K562 (cell line): ENCODE measurements at regions not wholly inside any gene's neighbourhood (a gene's known extent, or its start where the extent isn't known, plus 50 kb on each side); places are given as distances from the start of the nearest gene placed in this dataset.

Experiments used
- CEBPB ChIP-seq: fragments of 450-650 bp; IDR thresholded peaks from 2 replicates; pipeline ENCODE4 v1.6.1; 2016; ENCODE audit warnings: missing genetic modification characterization, missing compliant biosample characterization
- EP300 ChIP-seq: IDR thresholded peaks from 2 replicates; pipeline ENCODE4 v1.6.1; 2012; ENCODE audit warnings: low read length, improper control_type of control experiment
- HMG20A ChIP-seq: fragments of 450-650 bp; formaldehyde crosslinking; conservative IDR thresholded peaks from 2 replicates; pipeline ENCODE4 v1.4.0; 2020; ENCODE audit warnings: mild to moderate bottlenecking, mixed read lengths
- MAZ ChIP-seq, 2 experiments: fragments of 450-650 bp in 1 of 2; sonication (generic) in 1 of 2; formaldehyde crosslinking; IDR thresholded peaks in 1 of 2; conservative IDR thresholded peaks in 1 of 2; 2 replicates each; pipeline versions ENCODE4 v1.4.0 to v1.5.0; 2020; ENCODE audit warnings: mild to moderate bottlenecking in 1 of 2, missing genetic modification reagents in 1 of 2
- SNRNP70 ChIP-seq: fragments of 200-400 bp; formaldehyde crosslinking; optimal IDR thresholded peaks from 2 replicates; pipeline ENCODE3; 2017; ENCODE audit warnings: low read depth, low read length
- ZNF561 ChIP-seq: fragments of 450-650 bp; formaldehyde crosslinking; conservative IDR thresholded peaks from 2 replicates; pipeline ENCODE4 v1.4.0; 2020; ENCODE audit warnings: mild to moderate bottlenecking, moderate library complexity
- TF ChIP-seq, protein P1 (sequence below): sonication (generic); formaldehyde crosslinking; IDR thresholded peaks from 2 replicates; pipeline ENCODE4 v1.8.1; 2023; ENCODE audit warnings: mild to moderate bottlenecking, missing genetic modification reagents
- TF ChIP-seq, protein P2 (sequence below): sonication (generic); formaldehyde crosslinking; IDR thresholded peaks from 2 replicates; pipeline ENCODE4 v1.8.0; 2022; ENCODE audit warnings: missing genetic modification reagents, mild to moderate bottlenecking, borderline replicate concordance
- TF ChIP-seq, protein P3 (sequence below): fragments of 150-350 bp; IDR thresholded peaks from 2 replicates; pipeline ENCODE4 v1.6.1; 2014; ENCODE audit warnings: low read depth, mild to moderate bottlenecking, low read length, borderline replicate concordance
- TF ChIP-seq, protein P4 (sequence below): sonication (generic); formaldehyde crosslinking; IDR thresholded peaks from 2 replicates; pipeline ENCODE4 v1.8.1; 2023; ENCODE audit warnings: missing genetic modification reagents, mild to moderate bottlenecking, borderline replicate concordance
- TF ChIP-seq, protein P5 (sequence below): sonication (generic); formaldehyde crosslinking; IDR thresholded peaks from 2 replicates; pipeline ENCODE4 v1.8.1; 2022; ENCODE audit warnings: missing genetic modification reagents
- TF ChIP-seq, protein P6 (sequence below), 3 experiments: IDR thresholded peaks in 2 of 3; conservative IDR thresholded peaks in 1 of 3; 2 replicates each; pipeline ENCODE4 v1.5.1; 2011 to 2012; ENCODE audit warnings: low read length in 3 of 3, mild to moderate bottlenecking in 3 of 3, control low read depth in 2 of 3, improper control_type of control experiment in 1 of 3, inconsistent platforms in 1 of 3, low read depth in 1 of 3, mixed read lengths in 1 of 3, moderate library complexity in 1 of 3; ENCODE audit not compliant: insufficient read depth in 2 of 3
- TF ChIP-seq, protein P7 (sequence below): fragments of 450-650 bp; formaldehyde crosslinking; IDR thresholded peaks from 2 replicates; pipeline ENCODE4 v1.4.0; 2022; ENCODE audit warnings: missing genetic modification characterization

DNA sequence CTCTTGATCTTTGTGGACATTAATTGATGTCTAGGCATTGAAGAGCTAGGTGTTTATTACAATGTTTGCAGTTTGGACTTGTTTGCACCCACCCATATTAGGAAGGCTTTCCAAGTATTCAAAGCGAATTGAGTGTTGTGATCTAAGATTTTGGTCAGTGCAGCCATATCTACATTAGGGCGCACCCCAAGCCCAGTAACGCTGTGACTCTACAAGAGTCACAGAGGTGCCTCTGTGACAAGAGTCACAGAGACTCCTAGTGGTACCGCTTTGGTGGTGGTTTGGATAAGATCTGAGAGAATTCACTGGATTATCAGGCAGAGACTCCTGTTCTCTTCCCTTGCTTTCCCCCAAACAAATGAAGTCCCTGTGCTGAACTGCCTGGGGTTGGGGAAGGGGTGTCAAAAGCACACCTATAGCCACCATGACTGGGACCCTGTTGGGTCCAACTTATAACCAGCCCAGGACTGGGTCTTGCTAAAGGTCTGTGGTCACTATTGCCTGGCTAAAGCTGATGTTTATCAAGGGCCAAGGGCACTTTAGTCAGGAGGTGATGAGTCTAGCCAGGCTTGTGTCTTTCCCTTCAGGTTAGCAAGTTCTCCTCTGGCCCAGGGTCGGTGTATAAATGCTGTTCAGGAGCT, 114.1 kb upstream of the RIOK2 start:
- TF ChIP-seq, protein P1, sequence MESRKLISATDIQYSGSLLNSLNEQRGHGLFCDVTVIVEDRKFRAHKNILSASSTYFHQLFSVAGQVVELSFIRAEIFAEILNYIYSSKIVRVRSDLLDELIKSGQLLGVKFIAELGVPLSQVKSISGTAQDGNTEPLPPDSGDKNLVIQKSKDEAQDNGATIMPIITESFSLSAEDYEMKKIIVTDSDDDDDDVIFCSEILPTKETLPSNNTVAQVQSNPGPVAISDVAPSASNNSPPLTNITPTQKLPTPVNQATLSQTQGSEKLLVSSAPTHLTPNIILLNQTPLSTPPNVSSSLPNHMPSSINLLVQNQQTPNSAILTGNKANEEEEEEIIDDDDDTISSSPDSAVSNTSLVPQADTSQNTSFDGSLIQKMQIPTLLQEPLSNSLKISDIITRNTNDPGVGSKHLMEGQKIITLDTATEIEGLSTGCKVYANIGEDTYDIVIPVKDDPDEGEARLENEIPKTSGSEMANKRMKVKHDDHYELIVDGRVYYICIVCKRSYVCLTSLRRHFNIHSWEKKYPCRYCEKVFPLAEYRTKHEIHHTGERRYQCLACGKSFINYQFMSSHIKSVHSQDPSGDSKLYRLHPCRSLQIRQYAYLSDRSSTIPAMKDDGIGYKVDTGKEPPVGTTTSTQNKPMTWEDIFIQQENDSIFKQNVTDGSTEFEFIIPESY (CRISPR knock-in tag): no peak
- TF ChIP-seq, protein P2, sequence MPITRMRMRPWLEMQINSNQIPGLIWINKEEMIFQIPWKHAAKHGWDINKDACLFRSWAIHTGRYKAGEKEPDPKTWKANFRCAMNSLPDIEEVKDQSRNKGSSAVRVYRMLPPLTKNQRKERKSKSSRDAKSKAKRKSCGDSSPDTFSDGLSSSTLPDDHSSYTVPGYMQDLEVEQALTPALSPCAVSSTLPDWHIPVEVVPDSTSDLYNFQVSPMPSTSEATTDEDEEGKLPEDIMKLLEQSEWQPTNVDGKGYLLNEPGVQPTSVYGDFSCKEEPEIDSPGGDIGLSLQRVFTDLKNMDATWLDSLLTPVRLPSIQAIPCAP (CRISPR knock-in tag): no peak
- TF ChIP-seq SNRNP70 (no peak), EP300 (no peak), HMG20A (CRISPR knock-in tag) (no peak), ZNF561 (no peak), CEBPB (tag) (no peak), MAZ (CRISPR knock-in tag; conservative IDR thresholded peaks at IDR 0.05 in 1 of 2, IDR thresholded peaks at IDR 0.05 in 1 of 2) (no peak)
- TF ChIP-seq, protein P3, sequence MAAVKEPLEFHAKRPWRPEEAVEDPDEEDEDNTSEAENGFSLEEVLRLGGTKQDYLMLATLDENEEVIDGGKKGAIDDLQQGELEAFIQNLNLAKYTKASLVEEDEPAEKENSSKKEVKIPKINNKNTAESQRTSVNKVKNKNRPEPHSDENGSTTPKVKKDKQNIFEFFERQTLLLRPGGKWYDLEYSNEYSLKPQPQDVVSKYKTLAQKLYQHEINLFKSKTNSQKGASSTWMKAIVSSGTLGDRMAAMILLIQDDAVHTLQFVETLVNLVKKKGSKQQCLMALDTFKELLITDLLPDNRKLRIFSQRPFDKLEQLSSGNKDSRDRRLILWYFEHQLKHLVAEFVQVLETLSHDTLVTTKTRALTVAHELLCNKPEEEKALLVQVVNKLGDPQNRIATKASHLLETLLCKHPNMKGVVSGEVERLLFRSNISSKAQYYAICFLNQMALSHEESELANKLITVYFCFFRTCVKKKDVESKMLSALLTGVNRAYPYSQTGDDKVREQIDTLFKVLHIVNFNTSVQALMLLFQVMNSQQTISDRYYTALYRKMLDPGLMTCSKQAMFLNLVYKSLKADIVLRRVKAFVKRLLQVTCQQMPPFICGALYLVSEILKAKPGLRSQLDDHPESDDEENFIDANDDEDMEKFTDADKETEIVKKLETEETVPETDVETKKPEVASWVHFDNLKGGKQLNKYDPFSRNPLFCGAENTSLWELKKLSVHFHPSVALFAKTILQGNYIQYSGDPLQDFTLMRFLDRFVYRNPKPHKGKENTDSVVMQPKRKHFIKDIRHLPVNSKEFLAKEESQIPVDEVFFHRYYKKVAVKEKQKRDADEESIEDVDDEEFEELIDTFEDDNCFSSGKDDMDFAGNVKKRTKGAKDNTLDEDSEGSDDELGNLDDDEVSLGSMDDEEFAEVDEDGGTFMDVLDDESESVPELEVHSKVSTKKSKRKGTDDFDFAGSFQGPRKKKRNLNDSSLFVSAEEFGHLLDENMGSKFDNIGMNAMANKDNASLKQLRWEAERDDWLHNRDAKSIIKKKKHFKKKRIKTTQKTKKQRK: no peak
- TF ChIP-seq, protein P4, sequence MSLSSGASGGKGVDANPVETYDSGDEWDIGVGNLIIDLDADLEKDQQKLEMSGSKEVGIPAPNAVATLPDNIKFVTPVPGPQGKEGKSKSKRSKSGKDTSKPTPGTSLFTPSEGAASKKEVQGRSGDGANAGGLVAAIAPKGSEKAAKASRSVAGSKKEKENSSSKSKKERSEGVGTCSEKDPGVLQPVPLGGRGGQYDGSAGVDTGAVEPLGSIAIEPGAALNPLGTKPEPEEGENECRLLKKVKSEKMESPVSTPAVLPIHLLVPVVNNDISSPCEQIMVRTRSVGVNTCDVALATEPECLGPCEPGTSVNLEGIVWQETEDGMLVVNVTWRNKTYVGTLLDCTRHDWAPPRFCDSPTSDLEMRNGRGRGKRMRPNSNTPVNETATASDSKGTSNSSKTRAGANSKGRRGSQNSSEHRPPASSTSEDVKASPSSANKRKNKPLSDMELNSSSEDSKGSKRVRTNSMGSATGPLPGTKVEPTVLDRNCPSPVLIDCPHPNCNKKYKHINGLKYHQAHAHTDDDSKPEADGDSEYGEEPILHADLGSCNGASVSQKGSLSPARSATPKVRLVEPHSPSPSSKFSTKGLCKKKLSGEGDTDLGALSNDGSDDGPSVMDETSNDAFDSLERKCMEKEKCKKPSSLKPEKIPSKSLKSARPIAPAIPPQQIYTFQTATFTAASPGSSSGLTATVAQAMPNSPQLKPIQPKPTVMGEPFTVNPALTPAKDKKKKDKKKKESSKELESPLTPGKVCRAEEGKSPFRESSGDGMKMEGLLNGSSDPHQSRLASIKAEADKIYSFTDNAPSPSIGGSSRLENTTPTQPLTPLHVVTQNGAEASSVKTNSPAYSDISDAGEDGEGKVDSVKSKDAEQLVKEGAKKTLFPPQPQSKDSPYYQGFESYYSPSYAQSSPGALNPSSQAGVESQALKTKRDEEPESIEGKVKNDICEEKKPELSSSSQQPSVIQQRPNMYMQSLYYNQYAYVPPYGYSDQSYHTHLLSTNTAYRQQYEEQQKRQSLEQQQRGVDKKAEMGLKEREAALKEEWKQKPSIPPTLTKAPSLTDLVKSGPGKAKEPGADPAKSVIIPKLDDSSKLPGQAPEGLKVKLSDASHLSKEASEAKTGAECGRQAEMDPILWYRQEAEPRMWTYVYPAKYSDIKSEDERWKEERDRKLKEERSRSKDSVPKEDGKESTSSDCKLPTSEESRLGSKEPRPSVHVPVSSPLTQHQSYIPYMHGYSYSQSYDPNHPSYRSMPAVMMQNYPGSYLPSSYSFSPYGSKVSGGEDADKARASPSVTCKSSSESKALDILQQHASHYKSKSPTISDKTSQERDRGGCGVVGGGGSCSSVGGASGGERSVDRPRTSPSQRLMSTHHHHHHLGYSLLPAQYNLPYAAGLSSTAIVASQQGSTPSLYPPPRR (CRISPR knock-in tag): no peak
- TF ChIP-seq, protein P5, sequence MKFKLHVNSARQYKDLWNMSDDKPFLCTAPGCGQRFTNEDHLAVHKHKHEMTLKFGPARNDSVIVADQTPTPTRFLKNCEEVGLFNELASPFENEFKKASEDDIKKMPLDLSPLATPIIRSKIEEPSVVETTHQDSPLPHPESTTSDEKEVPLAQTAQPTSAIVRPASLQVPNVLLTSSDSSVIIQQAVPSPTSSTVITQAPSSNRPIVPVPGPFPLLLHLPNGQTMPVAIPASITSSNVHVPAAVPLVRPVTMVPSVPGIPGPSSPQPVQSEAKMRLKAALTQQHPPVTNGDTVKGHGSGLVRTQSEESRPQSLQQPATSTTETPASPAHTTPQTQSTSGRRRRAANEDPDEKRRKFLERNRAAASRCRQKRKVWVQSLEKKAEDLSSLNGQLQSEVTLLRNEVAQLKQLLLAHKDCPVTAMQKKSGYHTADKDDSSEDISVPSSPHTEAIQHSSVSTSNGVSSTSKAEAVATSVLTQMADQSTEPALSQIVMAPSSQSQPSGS (CRISPR knock-in tag): no peak
- TF ChIP-seq, protein P6, sequence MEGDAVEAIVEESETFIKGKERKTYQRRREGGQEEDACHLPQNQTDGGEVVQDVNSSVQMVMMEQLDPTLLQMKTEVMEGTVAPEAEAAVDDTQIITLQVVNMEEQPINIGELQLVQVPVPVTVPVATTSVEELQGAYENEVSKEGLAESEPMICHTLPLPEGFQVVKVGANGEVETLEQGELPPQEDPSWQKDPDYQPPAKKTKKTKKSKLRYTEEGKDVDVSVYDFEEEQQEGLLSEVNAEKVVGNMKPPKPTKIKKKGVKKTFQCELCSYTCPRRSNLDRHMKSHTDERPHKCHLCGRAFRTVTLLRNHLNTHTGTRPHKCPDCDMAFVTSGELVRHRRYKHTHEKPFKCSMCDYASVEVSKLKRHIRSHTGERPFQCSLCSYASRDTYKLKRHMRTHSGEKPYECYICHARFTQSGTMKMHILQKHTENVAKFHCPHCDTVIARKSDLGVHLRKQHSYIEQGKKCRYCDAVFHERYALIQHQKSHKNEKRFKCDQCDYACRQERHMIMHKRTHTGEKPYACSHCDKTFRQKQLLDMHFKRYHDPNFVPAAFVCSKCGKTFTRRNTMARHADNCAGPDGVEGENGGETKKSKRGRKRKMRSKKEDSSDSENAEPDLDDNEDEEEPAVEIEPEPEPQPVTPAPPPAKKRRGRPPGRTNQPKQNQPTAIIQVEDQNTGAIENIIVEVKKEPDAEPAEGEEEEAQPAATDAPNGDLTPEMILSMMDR (IDR thresholded peaks at IDR 0.05 in 2 of 3, conservative IDR thresholded peaks at IDR 0.05 in 1 of 3; ENCODE audit: insufficient read depth in 2 of 3, low read depth in 1 of 3, low read length in 3 of 3): peak; percentile 33 to 66 (median 48); a peak in 4 of 6 replicates
- TF ChIP-seq, protein P7, sequence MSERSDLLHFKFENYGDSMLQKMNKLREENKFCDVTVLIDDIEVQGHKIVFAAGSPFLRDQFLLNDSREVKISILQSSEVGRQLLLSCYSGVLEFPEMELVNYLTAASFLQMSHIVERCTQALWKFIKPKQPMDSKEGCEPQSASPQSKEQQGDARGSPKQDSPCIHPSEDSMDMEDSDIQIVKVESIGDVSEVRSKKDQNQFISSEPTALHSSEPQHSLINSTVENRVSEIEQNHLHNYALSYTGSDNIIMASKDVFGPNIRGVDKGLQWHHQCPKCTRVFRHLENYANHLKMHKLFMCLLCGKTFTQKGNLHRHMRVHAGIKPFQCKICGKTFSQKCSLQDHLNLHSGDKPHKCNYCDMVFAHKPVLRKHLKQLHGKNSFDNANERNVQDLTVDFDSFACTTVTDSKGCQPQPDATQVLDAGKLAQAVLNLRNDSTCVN (CRISPR knock-in tag): no peak
